Fibroblast of gingiva (primary cell): ENCODE measurements at regions not wholly inside any gene's neighbourhood (a gene's known extent, or its start where the extent isn't known, plus 50 kb on each side); places are given as distances from the start of the nearest gene placed in this dataset.
A peak's percentile ranks its signal among the peaks of the same experiment; 100 is the strongest.

ENCODE experiments used
- DNase-seq: peaks from one replicate; pipeline ENCODE4 v3.0.0-alpha.2; 2011; ENCODE audit warnings: low read depth

- no peak for DNase-seq
These were observed 670.6 kb downstream of the DHX35 start for GRCh38 chr20:39632757-39633156.

- no peak for DNase-seq
These were observed 670.0 kb downstream of the DHX35 start for GRCh38 chr20:39632176-39632575.

- DNase-seq, result no peak
These were observed 669.4 kb downstream of the DHX35 start for GRCh38 chr20:39631557-39631956.

- DNase-seq, result peak; percentile 67
These were observed 668.2 kb downstream of the DHX35 start for GRCh38 chr20:39630215-39630908.

GRCh38 chr20:39627765-39628164 lies 665.6 kb downstream of the DHX35 start:
- DNase-seq, result no peak

DNA sequence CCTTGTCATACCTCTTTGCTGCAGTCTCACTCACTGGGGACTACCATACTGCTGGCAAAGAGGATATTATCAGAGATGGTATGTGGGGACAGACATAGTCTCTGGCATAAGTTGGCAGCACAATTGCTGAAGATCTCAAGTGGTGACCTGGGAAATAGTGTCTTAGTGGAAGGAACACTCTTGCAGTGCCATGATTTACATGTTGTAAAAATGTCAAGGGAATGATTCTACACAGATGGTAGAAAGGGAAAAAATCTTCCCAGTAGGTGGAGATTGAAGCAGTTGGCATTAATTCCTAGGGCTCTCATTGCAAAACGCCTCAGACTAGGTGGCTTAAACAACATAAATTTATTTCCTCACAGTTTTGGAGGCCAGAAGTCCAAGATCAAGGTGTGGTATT lies 662.2 kb downstream of the DHX35 start:
- DNase-seq, result no peak

DNA sequence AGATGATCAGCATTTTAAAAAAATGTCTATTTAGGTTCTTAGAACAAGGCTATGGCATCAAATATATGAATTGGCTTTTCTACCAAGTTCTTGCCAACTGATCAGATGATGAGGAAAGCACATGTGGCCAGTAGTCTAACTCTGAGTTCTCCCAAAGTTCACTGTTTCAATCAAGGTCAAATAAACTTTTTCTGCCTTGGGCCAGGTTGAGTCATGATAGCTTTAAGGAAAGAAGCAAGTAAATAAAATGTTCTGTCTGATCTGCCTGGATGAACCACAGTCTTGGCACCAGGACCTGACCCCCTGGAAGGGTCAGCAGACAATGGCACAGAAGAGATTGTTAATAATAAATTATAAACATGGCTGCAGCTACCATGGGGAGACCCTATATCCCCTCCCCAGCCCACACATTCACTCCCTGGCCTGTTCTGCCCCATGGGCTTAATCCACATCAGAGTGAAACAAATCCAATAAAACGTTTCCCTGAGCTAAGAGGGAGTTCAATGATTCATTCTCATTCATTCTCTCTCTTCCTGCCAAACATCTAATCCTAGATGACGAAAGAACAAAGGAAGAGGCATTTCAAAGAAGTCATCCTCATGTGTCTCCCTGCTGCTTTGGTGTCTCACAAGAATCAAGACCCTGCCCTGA lies 661.6 kb downstream of the DHX35 start:
- peak; percentile 30 for DNase-seq

- DNase-seq, result no peak
These were observed 657.2 kb downstream of the DHX35 start for GRCh38 chr20:39619271-39619785.

- no peak for DNase-seq
These were observed 649.8 kb downstream of the DHX35 start for GRCh38 chr20:39611901-39612300.

DNA sequence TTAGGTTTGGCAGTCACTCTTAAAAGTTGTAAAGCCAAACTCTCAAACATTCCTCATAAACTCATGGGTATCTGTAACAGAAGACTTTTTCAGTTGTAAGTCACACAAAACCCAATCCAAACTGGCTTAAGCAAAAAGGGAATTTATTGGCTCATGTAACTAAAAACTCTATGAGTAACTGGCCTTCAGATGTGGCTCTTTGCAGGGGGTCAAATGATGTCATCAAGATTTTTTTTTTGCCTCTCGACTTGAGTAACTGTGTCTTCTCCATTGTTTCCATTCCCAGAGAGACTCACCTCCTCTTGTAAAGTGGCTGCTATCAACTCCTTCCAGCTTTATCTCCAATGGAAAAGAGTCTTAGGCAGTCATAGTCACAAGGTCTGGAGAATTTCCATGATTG lies 645.0 kb downstream of the DHX35 start:
- peak; percentile 32 for DNase-seq

GRCh38 chr20:39605908-39606307 lies 643.8 kb downstream of the DHX35 start:
- no peak for DNase-seq

- DNase-seq, result no peak
These were observed 643.2 kb downstream of the DHX35 start for GRCh38 chr20:39605361-39605760.

DNA sequence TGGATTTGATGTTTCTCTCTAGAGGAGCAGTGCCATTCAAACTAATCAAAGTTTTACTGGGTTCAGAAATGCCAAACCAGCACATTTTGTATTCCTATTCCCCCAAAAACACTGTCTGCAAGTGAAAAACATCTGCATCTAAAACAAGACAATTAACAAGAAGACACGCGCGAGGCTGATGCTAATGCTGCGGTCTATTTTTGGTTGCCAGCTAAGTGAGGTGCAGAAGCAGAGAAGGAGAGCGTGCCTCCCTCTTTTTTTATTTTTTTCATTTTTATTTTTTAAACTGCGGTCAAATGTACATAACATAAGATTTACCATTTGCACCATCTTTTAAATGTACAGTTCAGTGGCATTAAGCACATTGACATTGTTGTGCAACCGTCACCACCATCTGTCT lies 641.1 kb downstream of the DHX35 start:
- no peak for DNase-seq

GRCh38 chr20:39602649-39603048 lies 640.5 kb downstream of the DHX35 start:
- DNase-seq, result no peak

DNA sequence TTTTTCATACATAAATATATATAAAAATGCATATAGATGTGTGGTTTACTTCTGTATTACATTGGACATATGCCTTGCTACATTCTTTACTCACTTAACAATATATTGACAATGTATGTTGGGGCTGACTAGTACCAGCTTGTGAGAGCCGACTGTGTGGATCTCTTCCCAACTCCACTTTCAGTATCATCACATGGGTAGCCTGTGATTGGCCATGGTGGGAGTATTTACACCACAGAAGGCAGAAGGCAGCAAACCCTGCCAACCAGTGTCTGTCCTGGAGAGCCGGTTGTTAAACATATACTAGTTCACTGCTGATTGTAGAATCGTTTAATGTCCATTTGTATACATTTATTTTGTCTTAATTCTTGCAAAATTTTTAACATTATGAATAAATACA lies 638.7 kb downstream of the DHX35 start:
- no peak for DNase-seq

DNA sequence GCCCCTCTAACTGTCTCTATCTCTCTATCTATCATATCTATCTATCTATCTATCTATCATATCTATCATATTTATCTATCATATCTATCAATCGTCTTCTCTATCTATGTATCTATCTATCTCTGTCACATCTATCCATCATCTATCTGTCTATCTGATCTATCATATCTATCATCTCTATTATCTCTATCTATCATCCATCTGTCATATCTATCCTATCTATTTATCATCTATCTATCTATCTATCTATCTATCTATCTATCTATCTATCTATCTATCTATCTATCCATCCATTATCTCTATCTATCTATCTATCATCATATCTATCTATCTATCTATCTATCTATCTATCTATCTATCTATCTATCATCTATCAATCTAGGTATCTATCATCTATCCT lies 638.0 kb downstream of the DHX35 start:
- no peak for DNase-seq

DNA sequence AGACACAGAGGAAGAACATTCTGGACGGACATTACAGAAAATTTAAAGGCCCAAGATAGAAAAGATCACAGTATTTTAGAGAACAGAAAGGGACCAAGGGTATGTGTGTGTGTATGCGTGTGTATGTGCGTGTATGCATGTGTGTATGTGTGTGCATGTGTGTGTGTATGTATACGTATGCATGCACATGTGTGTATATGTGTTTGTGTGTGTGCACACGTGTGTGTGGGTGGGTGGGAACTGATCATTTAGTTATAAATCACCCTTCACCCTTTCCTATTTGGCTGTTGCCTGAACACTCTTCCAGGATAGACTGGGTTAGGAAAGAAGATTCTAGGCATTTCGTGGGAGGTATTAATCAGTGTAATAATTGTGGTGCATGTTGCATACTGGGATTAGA lies 634.4 kb downstream of the DHX35 start:
- no peak for DNase-seq

GRCh38 chr20:39592371-39592770 lies 630.2 kb downstream of the DHX35 start:
- DNase-seq, result no peak

- no peak for DNase-seq
These were observed 626.1 kb downstream of the DHX35 start for GRCh38 chr20:39588148-39588757.

DNA sequence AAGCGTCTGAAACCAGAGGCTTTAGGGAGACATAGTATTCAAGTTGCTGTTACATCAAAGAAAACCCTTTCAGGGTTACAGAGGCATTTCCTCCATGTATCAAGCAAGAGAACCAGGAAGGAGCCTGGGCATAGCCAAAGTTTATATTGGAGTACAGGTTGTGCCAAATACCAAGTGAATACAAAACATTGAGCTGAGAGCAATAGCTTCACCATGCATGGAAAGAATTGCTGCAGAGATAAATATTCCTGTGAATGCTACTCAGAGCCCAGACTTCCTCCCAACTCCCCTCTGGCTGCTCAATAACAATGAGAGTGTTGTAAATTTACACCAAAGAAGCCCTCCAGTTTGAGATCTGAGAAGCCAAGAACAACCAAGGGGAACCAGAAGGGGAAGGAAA lies 618.9 kb downstream of the DHX35 start:
- DNase-seq, result no peak

- DNase-seq, result no peak
These were observed 614.6 kb downstream of the DHX35 start for GRCh38 chr20:39576771-39577170.

DNA sequence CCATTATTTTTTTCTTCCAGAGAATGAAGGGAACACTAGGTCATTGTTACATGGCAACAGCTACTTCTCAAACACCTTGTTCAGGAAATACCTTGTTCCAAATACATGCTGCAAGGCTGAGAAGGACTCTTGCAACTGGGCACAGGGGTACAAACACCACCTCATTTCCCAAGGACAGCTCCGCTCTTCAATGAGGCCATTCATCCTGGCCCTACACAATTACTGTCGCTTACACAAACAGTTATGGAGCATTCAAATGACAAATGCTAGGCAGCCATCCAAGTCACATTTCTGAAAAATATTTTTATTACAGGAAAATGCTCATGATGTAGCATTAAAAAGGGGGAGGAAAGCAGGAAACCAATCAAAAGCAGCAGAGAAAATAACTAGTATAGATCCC lies 611.9 kb downstream of the DHX35 start:
- no peak for DNase-seq

- no peak for DNase-seq
These were observed 609.0 kb downstream of the DHX35 start for GRCh38 chr20:39571171-39571570.
